GM12878 (cell line): ENCODE measurements at regions not wholly inside any gene's neighbourhood (a gene's known extent, or its start where the extent isn't known, plus 50 kb on each side); places are given as distances from the start of the nearest gene placed in this dataset.

Source experiments
- ATAC-seq: fragments of 200-7000 bp; cut with Tn5 transposase; 3 replicates; pipeline ENCODE4 v1.9.1; 2020; ENCODE audit warnings: mild to moderate bottlenecking, moderate library complexity
- BruUV-seq: library from RNA; stranded (reverse); fragments of 400-500 nt; replicated peaks from 2 replicates; lab custom pipeline; 2021; lab: Mats Ljungman, UMichigan
- CTCF ChIA-PET: fragments of 300-600 bp; sonication (Branson Sonifier 250); formaldehyde crosslinking; extraction: SDS; loops from one replicate; lab custom pipeline; 2021; ENCODE audit warnings: inconsistent platforms; lab: Yijun Ruan, JAX
- POLR2A ChIA-PET: fragments of 350-600 bp; formaldehyde crosslinking; extraction: SDS; loops from one replicate; lab custom pipeline; 2021; ENCODE audit warnings: inconsistent platforms; lab: Charles Lee
- RAD21 ChIA-PET: fragments of 300-600 bp; sonication (Branson Sonifier 250); formaldehyde crosslinking; loops from one replicate; lab custom pipeline; 2023; ENCODE audit warnings: antibody characterized with exemption; ENCODE audit not compliant: unreplicated experiment; lab: Charles Lee
- SMC1A ChIA-PET: fragments of 300-600 bp; sonication (Branson Sonifier 250); formaldehyde crosslinking; loops from one replicate; lab custom pipeline; 2023; ENCODE audit not compliant: unreplicated experiment, uncharacterized antibody; lab: Charles Lee
- DNase-seq: peaks from one replicate; pipeline ENCODE4 v3.0.0-alpha.2; 2011; ENCODE audit warnings: low read depth, low spot score
- FAIRE-seq: peaks from 3 replicates; lab custom pipeline; 2011; peaks lifted over from hg19 to GRCh38; lab: Jason Lieb, UNC
- H2AFZ ChIP-seq: 2 replicates; pipeline ENCODE4 v1.6.0; 2011; ENCODE audit warnings: low read depth, low read length, control low read depth; ENCODE audit not compliant: control insufficient read depth
- H3K27ac ChIP-seq: 2 replicates; pipeline ENCODE4 v1.5.1; 2011; ENCODE audit warnings: control low read depth; ENCODE audit not compliant: control insufficient read depth, insufficient read depth
- H3K27me3 ChIP-seq, 2 experiments: replicated peaks in 1 of 2; 2 replicates each; pipeline versions ENCODE4 v1.6.0 to v1.6.1; 2011; ENCODE audit warnings: low read length in 1 of 2; ENCODE audit not compliant: control insufficient read depth in 2 of 2, insufficient read depth in 2 of 2
- H3K36me3 ChIP-seq, 2 experiments: 2 replicates each; pipeline ENCODE4 v1.5.1; 2011; ENCODE audit warnings: low read length in 1 of 2; ENCODE audit not compliant: control insufficient read depth in 2 of 2, insufficient read depth in 2 of 2
- H3K4me1 ChIP-seq: 2 replicates; pipeline ENCODE4 v1.6.1; 2011; ENCODE audit warnings: mild to moderate bottlenecking, low read length, moderate library complexity, mixed read lengths; ENCODE audit not compliant: control insufficient read depth, insufficient read depth
- H3K4me2 ChIP-seq: 2 replicates; pipeline ENCODE4 v1.6.0; 2011; ENCODE audit warnings: control low read depth; ENCODE audit not compliant: control insufficient read depth, insufficient read depth
- H3K4me3 ChIP-seq: fragments of 200-600 bp; sonication (generic); 2 replicates; pipeline ENCODE4 v1.5.1; 2016
- H3K79me2 ChIP-seq: 2 replicates; pipeline ENCODE4 v1.6.0; 2011; ENCODE audit warnings: low read length; ENCODE audit not compliant: control insufficient read depth, insufficient read depth
- H3K9ac ChIP-seq: 2 replicates; pipeline ENCODE4 v1.8.0; 2011; ENCODE audit warnings: low read length, control low read depth, mixed read lengths; ENCODE audit not compliant: control insufficient read depth, insufficient read depth
- H3K9me3 ChIP-seq: replicated peaks from 3 replicates; pipeline ENCODE4 v1.5.1; 2011; ENCODE audit warnings: mild to moderate bottlenecking, low read length; ENCODE audit not compliant: control insufficient read depth, insufficient read depth
- H4K20me1 ChIP-seq: 2 replicates; pipeline ENCODE4 v1.6.0; 2011; ENCODE audit not compliant: control insufficient read depth, insufficient read depth
- BHLHE40 ChIP-seq, 2 experiments: fragments of 450-650 bp in 1 of 2; IDR thresholded peaks; 2 replicates each; pipeline ENCODE4 v1.6.1; 2011 to 2017; ENCODE audit warnings: low read depth in 2 of 2, borderline replicate concordance in 1 of 2, improper control_type of control experiment in 1 of 2, low read length in 1 of 2, mild to moderate bottlenecking in 1 of 2
- CBX3 ChIP-seq: fragments of 200-600 bp; sonication (generic); IDR thresholded peaks from 2 replicates; pipeline ENCODE4 v1.6.1; 2016; ENCODE audit warnings: low read depth, borderline replicate concordance
- CHD1 ChIP-seq: IDR thresholded peaks from 2 replicates; pipeline ENCODE4 v1.6.1; 2012; ENCODE audit warnings: low read depth, low read length, improper control_type of control experiment
- IRF5 ChIP-seq: fragments of 450-650 bp; IDR thresholded peaks from 2 replicates; pipeline ENCODE4 v1.6.1; 2017; ENCODE audit warnings: borderline replicate concordance
- PAX5 ChIP-seq: IDR thresholded peaks from 2 replicates; pipeline ENCODE4 v1.6.1; 2011; ENCODE audit warnings: low read depth, low read length, borderline replicate concordance
- RFX5 ChIP-seq: IDR thresholded peaks from 2 replicates; pipeline ENCODE4 v1.6.1; 2011; ENCODE audit warnings: low read depth, low read length, improper control_type of control experiment
- TAF1 ChIP-seq: IDR thresholded peaks from 2 replicates; pipeline ENCODE4 v1.6.1; 2011; ENCODE audit warnings: mild to moderate bottlenecking, low read depth, low read length, borderline replicate concordance
- WRNIP1 ChIP-seq: IDR thresholded peaks from 2 replicates; pipeline ENCODE4 v1.6.1; 2011; ENCODE audit warnings: low read depth, low read length, improper control_type of control experiment, borderline replicate concordance
- ZBED1 ChIP-seq: IDR thresholded peaks from 2 replicates; pipeline ENCODE4 v1.6.1; 2016; ENCODE audit warnings: borderline replicate concordance
- ZBTB4 ChIP-seq: fragments of 450-650 bp; formaldehyde crosslinking; IDR thresholded peaks from 2 replicates; pipeline ENCODE4 v1.4.0; 2022; ENCODE audit warnings: mild to moderate bottlenecking, moderate library complexity
- ZNF207 ChIP-seq: fragments of 450-650 bp; IDR thresholded peaks from 2 replicates; pipeline ENCODE4 v1.6.1; 2014; ENCODE audit warnings: antibody characterized with exemption, mild to moderate bottlenecking, borderline replicate concordance
- WGBS: methylation state at CpG from one replicate; pipeline ENCODE4 v1.1.6; 2016; ENCODE audit warnings: low lambda C conversion rate; ENCODE audit not compliant: insufficient replicate concordance, insufficient coverage; ENCODE audit errors: missing lambda C conversion rate; 5-methylcytosine and 5-hydroxymethylcytosine counted together
- in situ Hi-C: fragments of 300-500 bp; cut with MboI; formaldehyde crosslinking; loops from 9 replicates; pipeline ENCODE4 v1.14.3; 2018; ENCODE audit warnings: mixed read lengths
- intact Hi-C: fragments of 100-400 bp; cut with micrococcal nuclease; formaldehyde crosslinking; loops from one replicate; pipeline ENCODE4 v1.14.2; 2022; ENCODE audit not compliant: unreplicated experiment

GRCh38 chr3:87437765-87438164 lies 161.4 kb upstream of the POU1F1 start (continued):
- TF ChIP-seq BHLHE40 (IDR thresholded peaks at IDR 0.05; ENCODE audit: borderline replicate concordance in 1 of 2, low read depth in 2 of 2, low read length in 1 of 2) (no peak), IRF5 (no peak)

GRCh38 chr3:87436781-87437543 lies 160.6 kb upstream of the POU1F1 start:
- SMC1A ChIA-PET, result no interaction called here
- no peak for TF ChIP-seq ZNF207
- no peak for TF ChIP-seq ZBED1
- TF ChIP-seq TAF1, result no peak
- no peak for TF ChIP-seq RFX5
- no peak for TF ChIP-seq WRNIP1
- no peak for TF ChIP-seq ZBTB4 (CRISPR knock-in tag)
- no peak for TF ChIP-seq CHD1
- no peak for TF ChIP-seq PAX5
- TF ChIP-seq CBX3, result no peak
- no TSS peak for BruUV-seq

More at GRCh38 chr3:87436781-87437543, 160.6 kb upstream of the POU1F1 start:
- ChIA-PET POLR2A (no interaction called here), RAD21 (no interaction called here), CTCF (interaction anchor here (1.1 kb wide), 1 partner anchor 86 kb away, joined by 3 read pairs; no protein-coding TSS in a partner anchor)
- no peak for ATAC-seq
- Histone ChIP-seq H3K79me2 (no peaks in the 10 kb centered on the region), H3K4me1 (no peaks in the 10 kb centered on the region), H3K4me2 (no peak overlapping the region), H2AFZ (no peak overlapping the region), H3K4me3 (no peak overlapping the region), H3K27me3 (no peaks in the 10 kb centered on the region), H3K27ac (no peak overlapping the region), H3K36me3 (no peaks in the 10 kb centered on the region), H4K20me1 (no peaks in the 10 kb centered on the region), H3K9me3 (no peaks in the 10 kb centered on the region), H3K9ac (no peak overlapping the region)
- WGBS, result 22% methylated on average over 7 of the region's 7 CpGs
- intact Hi-C loops, result no loop called here
- no peak for DNase-seq
- FAIRE-seq, result no peak
- in situ Hi-C loops, result no loop called here
